NCI-H774 (cell line): ENCODE measurements at regions not wholly inside any gene's neighbourhood (a gene's known extent, or its start where the extent isn't known, plus 50 kb on each side); places are given as distances from the start of the nearest gene placed in this dataset.

ENCODE experiments used
- DNase-seq: peaks from one replicate; lab custom pipeline; 2025; lab: John Stamatoyannopoulos, UW

- DNase-seq = no peak
These were observed 384.5 kb downstream of the AASDHPPT start for GRCh38 chr11:106461839-106462545.

- no peak for DNase-seq
These were observed 385.7 kb downstream of the AASDHPPT start for GRCh38 chr11:106463154-106463553.

GRCh38 chr11:106463796-106464201 is 386.3 kb downstream of the AASDHPPT start:
- DNase-seq = no peak

- DNase-seq = no peak
These were observed 387.3 kb downstream of the AASDHPPT start for GRCh38 chr11:106464728-106465127.

GRCh38 chr11:106466521-106467080 is 389.1 kb downstream of the AASDHPPT start:
- DNase-seq = peak; percentile 67

- DNase-seq = no peak
These were observed 390.0 kb downstream of the AASDHPPT start for GRCh38 chr11:106467501-106467900.

GRCh38 chr11:106468086-106468485 is 390.6 kb downstream of the AASDHPPT start:
- DNase-seq = no peak

- no peak for DNase-seq
These were observed 391.1 kb downstream of the AASDHPPT start for GRCh38 chr11:106468531-106468930.

GRCh38 chr11:106470230-106470629 is 392.8 kb downstream of the AASDHPPT start:
- no peak for DNase-seq

GRCh38 chr11:106471276-106471675 is 393.8 kb downstream of the AASDHPPT start:
- DNase-seq = no peak

GRCh38 chr11:106473089-106473722 is 395.7 kb downstream of the AASDHPPT start:
- DNase-seq = no peak

GRCh38 chr11:106474274-106474673 is 396.8 kb downstream of the AASDHPPT start:
- DNase-seq = no peak

- DNase-seq = no peak
These were observed 397.7 kb downstream of the AASDHPPT start for GRCh38 chr11:106475181-106475580.

- DNase-seq = no peak
These were observed 400.3 kb downstream of the AASDHPPT start for GRCh38 chr11:106477776-106478175.

- DNase-seq = no peak
These were observed 402.2 kb downstream of the AASDHPPT start for GRCh38 chr11:106479646-106480045.

- DNase-seq = no peak
These were observed 403.2 kb downstream of the AASDHPPT start for GRCh38 chr11:106480581-106481190.

GRCh38 chr11:106482917-106483785 is 405.7 kb downstream of the AASDHPPT start:
- no peak for DNase-seq

GRCh38 chr11:106491751-106492150 is 414.3 kb downstream of the AASDHPPT start:
- DNase-seq = no peak

- DNase-seq = peak; percentile 38
These were observed 416.3 kb downstream of the AASDHPPT start for GRCh38 chr11:106493751-106494150.

GRCh38 chr11:106495046-106495445 is 417.6 kb downstream of the AASDHPPT start:
- no peak for DNase-seq

- DNase-seq = no peak
These were observed 419.2 kb downstream of the AASDHPPT start for GRCh38 chr11:106496677-106497076.

GRCh38 chr11:106497321-106497720 is 419.9 kb downstream of the AASDHPPT start:
- DNase-seq = no peak
